ENCODE measurements at regions not wholly inside any gene's neighbourhood (a gene's known extent, or its start where the extent isn't known, plus 50 kb on each side); places are given as distances from the start of the nearest gene placed in this dataset.

DNA sequence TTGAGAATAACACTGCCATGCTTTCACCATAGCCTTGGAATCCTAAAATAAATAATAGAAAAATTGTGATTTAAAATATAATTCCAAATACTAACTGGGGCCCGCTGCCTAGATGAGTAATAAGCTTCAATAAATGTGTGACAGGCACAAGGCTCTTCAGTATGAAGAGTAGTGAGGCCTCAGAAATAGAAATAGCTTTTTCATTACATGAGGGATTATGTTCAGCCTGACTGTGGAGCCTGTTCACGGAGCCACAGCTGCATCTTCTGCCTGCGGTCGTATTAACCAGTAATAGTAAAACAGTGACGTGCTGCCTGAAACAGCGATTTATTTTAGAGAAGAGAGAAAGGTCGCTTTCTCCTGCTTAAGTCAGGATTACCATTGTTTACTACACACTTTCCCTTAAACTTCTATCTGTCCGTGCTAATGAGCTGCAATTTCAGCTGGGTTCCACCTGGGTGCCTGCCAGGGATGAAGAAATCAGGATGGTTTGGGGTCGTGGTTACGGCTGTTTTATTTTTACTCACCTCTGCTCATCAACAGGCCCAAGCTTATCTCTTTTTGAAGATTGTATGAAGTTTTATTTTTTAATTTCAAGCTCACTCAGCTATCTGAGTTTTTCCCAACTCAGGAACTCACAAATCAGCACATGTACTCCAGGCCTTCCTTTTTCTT lies 284.9 kb upstream of the WWC1 start:
- TF ChIP-seq, protein P1, sequence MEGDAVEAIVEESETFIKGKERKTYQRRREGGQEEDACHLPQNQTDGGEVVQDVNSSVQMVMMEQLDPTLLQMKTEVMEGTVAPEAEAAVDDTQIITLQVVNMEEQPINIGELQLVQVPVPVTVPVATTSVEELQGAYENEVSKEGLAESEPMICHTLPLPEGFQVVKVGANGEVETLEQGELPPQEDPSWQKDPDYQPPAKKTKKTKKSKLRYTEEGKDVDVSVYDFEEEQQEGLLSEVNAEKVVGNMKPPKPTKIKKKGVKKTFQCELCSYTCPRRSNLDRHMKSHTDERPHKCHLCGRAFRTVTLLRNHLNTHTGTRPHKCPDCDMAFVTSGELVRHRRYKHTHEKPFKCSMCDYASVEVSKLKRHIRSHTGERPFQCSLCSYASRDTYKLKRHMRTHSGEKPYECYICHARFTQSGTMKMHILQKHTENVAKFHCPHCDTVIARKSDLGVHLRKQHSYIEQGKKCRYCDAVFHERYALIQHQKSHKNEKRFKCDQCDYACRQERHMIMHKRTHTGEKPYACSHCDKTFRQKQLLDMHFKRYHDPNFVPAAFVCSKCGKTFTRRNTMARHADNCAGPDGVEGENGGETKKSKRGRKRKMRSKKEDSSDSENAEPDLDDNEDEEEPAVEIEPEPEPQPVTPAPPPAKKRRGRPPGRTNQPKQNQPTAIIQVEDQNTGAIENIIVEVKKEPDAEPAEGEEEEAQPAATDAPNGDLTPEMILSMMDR (IDR thresholded peaks at IDR 0.05; ENCODE audit: low read depth, low read length, missing control alignments) = no peak
- H3K4me3 ChIP-seq (replicated peaks; ENCODE audit: low read depth, low read length) = no peak overlapping the region
- DNase-seq (ENCODE audit: extremely low read depth, low read depth) = no peak

DNA sequence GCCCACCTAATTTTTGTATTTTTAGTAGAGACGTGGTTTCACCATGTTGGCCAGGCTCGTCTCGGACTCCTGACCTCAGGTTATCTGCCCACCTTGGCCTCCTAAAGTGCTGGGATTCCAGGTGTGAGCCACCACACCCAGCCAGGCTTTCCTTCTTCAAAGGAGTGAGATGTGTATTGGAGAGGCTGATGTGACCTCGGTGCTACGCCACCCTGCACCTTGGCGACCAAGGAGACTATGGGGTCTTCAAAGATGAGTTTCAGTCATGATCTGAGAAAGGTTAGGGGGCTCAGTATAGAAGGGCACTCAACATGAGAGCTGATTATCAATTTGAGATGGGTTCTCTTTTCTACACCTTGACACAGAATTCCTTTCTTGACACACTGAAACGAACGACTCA lies 284.2 kb upstream of the WWC1 start:
- TF ChIP-seq, protein P1 (IDR thresholded peaks at IDR 0.05; ENCODE audit: low read depth, low read length, missing control alignments) = no peak
- H3K4me3 ChIP-seq (replicated peaks; ENCODE audit: low read depth, low read length) = no peak overlapping the region
- DNase-seq (ENCODE audit: extremely low read depth, low read depth) = no peak

DNA sequence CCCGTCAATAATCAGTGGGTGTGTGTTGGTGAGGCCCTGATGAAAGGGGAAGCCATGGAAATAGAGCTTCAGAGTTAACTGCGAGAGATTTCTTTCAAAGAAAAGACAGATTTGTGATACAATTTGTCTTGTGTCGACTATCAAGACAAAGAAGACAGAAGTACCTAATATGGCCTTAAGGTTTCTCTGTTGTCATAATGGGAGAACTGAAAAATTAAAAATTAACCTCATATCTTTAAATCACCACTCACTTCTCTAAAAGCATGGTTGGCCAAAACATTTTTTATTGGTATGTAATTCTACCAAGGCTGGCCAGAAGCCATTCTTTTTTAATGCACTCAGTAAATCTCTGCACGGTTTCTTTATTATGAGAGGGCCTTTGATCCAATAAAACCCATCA lies 282.9 kb upstream of the WWC1 start:
- DNase-seq (ENCODE audit: extremely low read depth, low read depth) = no peak
- no peak overlapping the region for H3K4me3 ChIP-seq (replicated peaks; ENCODE audit: low read depth, low read length)
- TF ChIP-seq, protein P1 (IDR thresholded peaks at IDR 0.05; ENCODE audit: low read depth, low read length, missing control alignments) = no peak

DNA sequence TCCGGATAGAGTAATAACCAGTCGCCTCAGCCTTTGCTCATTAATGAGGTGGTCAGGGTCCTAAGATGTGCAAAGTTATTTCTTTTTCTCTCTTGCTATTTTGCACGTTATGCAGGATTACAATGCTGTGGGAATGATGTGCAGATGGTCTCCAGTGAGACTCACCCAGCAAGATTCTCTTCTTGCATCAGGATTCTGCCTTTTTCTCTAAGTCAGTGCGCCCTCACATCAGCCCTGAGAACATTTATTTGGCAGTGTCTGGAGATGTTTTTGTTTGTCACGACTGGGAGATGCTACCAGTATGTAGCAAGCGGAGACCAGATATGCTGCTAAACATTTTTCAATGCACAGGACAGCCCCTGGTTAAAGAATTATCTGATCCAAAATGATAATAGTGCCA lies 280.3 kb upstream of the WWC1 start:
- DNase-seq (ENCODE audit: extremely low read depth, low read depth) = no peak
- no peak overlapping the region for H3K4me3 ChIP-seq (replicated peaks; ENCODE audit: low read depth, low read length)
- TF ChIP-seq, protein P1 (IDR thresholded peaks at IDR 0.05; ENCODE audit: low read depth, low read length, missing control alignments) = no peak

DNA sequence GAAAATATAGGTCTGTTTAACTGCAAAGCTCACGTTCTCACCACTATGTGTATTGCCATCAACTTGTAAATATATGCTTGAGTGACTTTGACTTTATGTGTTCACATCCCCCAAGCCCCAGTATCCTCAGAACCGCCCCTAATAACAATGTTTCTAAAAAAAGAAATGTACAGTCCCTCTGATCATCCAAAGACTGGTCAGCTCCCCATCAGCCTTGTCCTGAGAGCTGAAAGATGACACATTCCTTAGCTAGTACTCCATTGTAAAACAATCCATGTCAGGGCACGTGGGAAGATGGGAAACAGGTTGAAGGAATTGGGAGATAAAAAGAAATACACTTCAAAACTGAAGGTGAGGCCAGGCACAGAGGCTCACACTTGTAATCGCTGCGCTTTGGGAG lies 279.4 kb upstream of the WWC1 start:
- no peak overlapping the region for H3K4me3 ChIP-seq (replicated peaks; ENCODE audit: low read depth, low read length)
- no peak for DNase-seq (ENCODE audit: extremely low read depth, low read depth)
- TF ChIP-seq, protein P1 (IDR thresholded peaks at IDR 0.05; ENCODE audit: low read depth, low read length, missing control alignments) = no peak

DNA sequence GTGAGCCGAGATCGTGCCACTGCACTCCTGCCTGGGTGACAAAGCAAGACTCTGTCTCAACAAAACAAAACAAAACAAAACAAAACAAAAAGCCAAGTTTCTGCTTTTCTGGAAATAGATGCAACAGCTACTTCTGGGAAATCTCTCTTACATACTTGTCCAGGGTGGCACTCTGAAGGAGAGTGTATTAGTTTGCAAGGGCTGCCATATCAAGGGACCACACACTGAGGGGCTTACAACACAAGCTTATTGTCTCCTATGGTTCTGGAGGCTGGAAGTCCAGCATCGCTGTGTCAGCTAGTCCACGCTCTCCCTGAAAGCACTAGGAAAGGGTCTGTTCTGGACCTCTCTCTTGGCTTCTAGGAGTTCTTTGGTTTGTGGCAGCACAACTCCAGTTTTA lies 277.9 kb upstream of the WWC1 start:
- TF ChIP-seq, protein P1 (IDR thresholded peaks at IDR 0.05; ENCODE audit: low read depth, low read length, missing control alignments) = no peak
- H3K4me3 ChIP-seq (replicated peaks; ENCODE audit: low read depth, low read length) = no peak overlapping the region

More for the DNA sequence above, 277.9 kb upstream of the WWC1 start:
- DNase-seq (ENCODE audit: extremely low read depth, low read depth) = no peak
